Spleen (tissue), 7 donors: ENCODE measurements at regions not wholly inside any gene's neighbourhood (a gene's known extent, or its start where the extent isn't known, plus 50 kb on each side); places are given as distances from the start of the nearest gene placed in this dataset.

ENCODE experiments used
- POLR2A ChIP-seq, 3 donors: fragments of 450-650 bp; IDR thresholded peaks; one replicate each; pipeline ENCODE4 v1.5.1; 2017; ENCODE audit warnings: antibody characterized with exemption in 3 of 3, mild to moderate bottlenecking in 1 of 3
- POLR2AphosphoS5 ChIP-seq, 3 donors: sonication (generic); formaldehyde crosslinking; IDR thresholded peaks; one replicate each; pipeline ENCODE4 v1.5.1; 2017; ENCODE audit warnings: antibody characterized with exemption in 3 of 3
- TF ChIP-seq, protein P1 (sequence below), 11 experiments: fragments of 200-600 bp in 7 of 11; fragments of 450-650 bp in 4 of 11; sonication (generic) in 4 of 11; IDR thresholded peaks in 8 of 11; conservative IDR thresholded peaks in 3 of 11; 1 replicate in 7 of 11; 2 replicates in 4 of 11; pipeline versions ENCODE4 v1.4.0 to v1.8.0; 2016 to 2021; ENCODE audit warnings: antibody characterized with exemption in 11 of 11, inconsistent platforms in 4 of 11, mild to moderate bottlenecking in 1 of 11
- donor health status: DM: no; HTN: no; CAD: no; lungs with moderate emphysema.
- donor health status: DM: no; HTN: no; CAD: no.
- donor health status: DM: no; HTN: no; CAD: no.

DNA sequence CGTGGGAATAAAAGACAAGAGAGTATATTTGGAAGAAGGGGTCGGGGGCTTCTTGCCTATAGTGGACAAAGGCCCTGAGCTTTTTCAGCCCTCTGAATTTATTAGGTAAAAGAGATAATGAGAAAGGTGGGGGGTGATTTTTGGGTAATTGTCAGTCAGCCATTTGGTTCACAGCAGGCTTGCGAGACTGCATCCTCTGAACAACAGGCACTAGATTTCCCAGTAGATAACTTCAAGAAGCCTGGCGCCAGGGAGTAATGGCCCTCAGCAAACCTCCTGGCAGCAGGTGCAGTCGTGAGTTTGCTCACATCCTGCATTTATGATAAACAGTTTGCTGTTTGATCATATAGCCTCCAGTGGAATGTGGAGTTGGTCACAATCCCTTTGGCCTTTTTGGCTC, 609.0 kb downstream of the DHX35 start:
- TF ChIP-seq, protein P1, sequence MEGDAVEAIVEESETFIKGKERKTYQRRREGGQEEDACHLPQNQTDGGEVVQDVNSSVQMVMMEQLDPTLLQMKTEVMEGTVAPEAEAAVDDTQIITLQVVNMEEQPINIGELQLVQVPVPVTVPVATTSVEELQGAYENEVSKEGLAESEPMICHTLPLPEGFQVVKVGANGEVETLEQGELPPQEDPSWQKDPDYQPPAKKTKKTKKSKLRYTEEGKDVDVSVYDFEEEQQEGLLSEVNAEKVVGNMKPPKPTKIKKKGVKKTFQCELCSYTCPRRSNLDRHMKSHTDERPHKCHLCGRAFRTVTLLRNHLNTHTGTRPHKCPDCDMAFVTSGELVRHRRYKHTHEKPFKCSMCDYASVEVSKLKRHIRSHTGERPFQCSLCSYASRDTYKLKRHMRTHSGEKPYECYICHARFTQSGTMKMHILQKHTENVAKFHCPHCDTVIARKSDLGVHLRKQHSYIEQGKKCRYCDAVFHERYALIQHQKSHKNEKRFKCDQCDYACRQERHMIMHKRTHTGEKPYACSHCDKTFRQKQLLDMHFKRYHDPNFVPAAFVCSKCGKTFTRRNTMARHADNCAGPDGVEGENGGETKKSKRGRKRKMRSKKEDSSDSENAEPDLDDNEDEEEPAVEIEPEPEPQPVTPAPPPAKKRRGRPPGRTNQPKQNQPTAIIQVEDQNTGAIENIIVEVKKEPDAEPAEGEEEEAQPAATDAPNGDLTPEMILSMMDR (IDR thresholded peaks at IDR 0.05 in 8 of 11, conservative IDR thresholded peaks at IDR 0.05 in 3 of 11), result no peak
- TF ChIP-seq POLR2AphosphoS5 (IDR thresholded peaks at IDR 0.05) (no peak), POLR2A (IDR thresholded peaks at IDR 0.05) (no peak)
